ENCODE measurements at regions not wholly inside any gene's neighbourhood (a gene's known extent, or its start where the extent isn't known, plus 50 kb on each side); places are given as distances from the start of the nearest gene placed in this dataset.

- H3K4me3 Mint-ChIP-seq: no peak overlapping the region
- H3K4me1 Mint-ChIP-seq: no peaks in the 10 kb centered on the region
- H3K9me3 ChIP-seq (ENCODE audit: control insufficient read depth, low read length, poor library complexity, severe bottlenecking): no peaks in the 10 kb centered on the region
- ATAC-seq: no peak
- H3K27ac Mint-ChIP-seq: no peak overlapping the region
- DNase-seq: no peak
- no peaks in the 10 kb centered on the region for H3K36me3 Mint-ChIP-seq (ENCODE audit: low read depth)
- H3K27me3 Mint-ChIP-seq: no peaks in the 10 kb centered on the region
Observed at GRCh38 chr1:168863772-168864171, 134.8 kb upstream of the DPT start.

GRCh38 chr1:168864266-168864665, 135.3 kb upstream of the DPT start:
- no peak for DNase-seq
- no peaks in the 10 kb centered on the region for H3K4me1 Mint-ChIP-seq
- H3K4me3 Mint-ChIP-seq: no peak overlapping the region
- H3K36me3 Mint-ChIP-seq (ENCODE audit: low read depth): no peaks in the 10 kb centered on the region
- no peak overlapping the region for H3K27ac Mint-ChIP-seq
- H3K27me3 Mint-ChIP-seq: no peaks in the 10 kb centered on the region
- no peak for ATAC-seq
- H3K9me3 ChIP-seq (ENCODE audit: control insufficient read depth, low read length, poor library complexity, severe bottlenecking): no peaks in the 10 kb centered on the region

- no peaks in the 10 kb centered on the region for H3K4me1 Mint-ChIP-seq
- no peak for DNase-seq
- no peak overlapping the region for H3K4me3 Mint-ChIP-seq
- H3K27me3 Mint-ChIP-seq: no peaks in the 10 kb centered on the region
- H3K36me3 Mint-ChIP-seq (ENCODE audit: low read depth): no peaks in the 10 kb centered on the region
- H3K9me3 ChIP-seq (ENCODE audit: control insufficient read depth, low read length, poor library complexity, severe bottlenecking): no peaks in the 10 kb centered on the region
- no peak overlapping the region for H3K27ac Mint-ChIP-seq
- ATAC-seq: no peak
Observed at GRCh38 chr1:168865850-168866620, 137.0 kb upstream of the DPT start.

- Mint-ChIP-seq H3K4me1 (no peaks in the 10 kb centered on the region), H3K36me3 (ENCODE audit: low read depth) (no peaks in the 10 kb centered on the region), H3K27me3 (no peaks in the 10 kb centered on the region), H3K27ac (no peak overlapping the region), H3K4me3 (no peak overlapping the region)
- H3K9me3 ChIP-seq (ENCODE audit: control insufficient read depth, low read length, poor library complexity, severe bottlenecking): no peaks in the 10 kb centered on the region
- DNase-seq (no peak), ATAC-seq (no peak)
Observed at GRCh38 chr1:168867941-168868634, 139.1 kb upstream of the DPT start.

- Mint-ChIP-seq H3K27me3 (no peaks in the 10 kb centered on the region), H3K36me3 (ENCODE audit: low read depth) (no peaks in the 10 kb centered on the region), H3K4me3 (no peak overlapping the region), H3K4me1 (no peaks in the 10 kb centered on the region), H3K27ac (no peak overlapping the region)
- DNase-seq: no peak
- no peaks in the 10 kb centered on the region for H3K9me3 ChIP-seq (ENCODE audit: control insufficient read depth, low read length, poor library complexity, severe bottlenecking)
- ATAC-seq: no peak
Observed at GRCh38 chr1:168871531-168871930, 142.5 kb upstream of the DPT start.

GRCh38 chr1:168875831-168876230, 146.8 kb upstream of the DPT start:
- Mint-ChIP-seq H3K4me1 (no peaks in the 10 kb centered on the region), H3K4me3 (no peak overlapping the region), H3K27me3 (no peaks in the 10 kb centered on the region), H3K27ac (no peak overlapping the region), H3K36me3 (ENCODE audit: low read depth) (peaks cover 3% of the 10 kb centered on the region)
- H3K9me3 ChIP-seq (ENCODE audit: control insufficient read depth, low read length, poor library complexity, severe bottlenecking): no peaks in the 10 kb centered on the region
- ATAC-seq (no peak), DNase-seq (no peak)

GRCh38 chr1:168876830-168877229, 147.8 kb upstream of the DPT start:
- Mint-ChIP-seq H3K27me3 (no peaks in the 10 kb centered on the region), H3K27ac (no peak overlapping the region), H3K36me3 (ENCODE audit: low read depth) (peaks cover 3% of the 10 kb centered on the region), H3K4me1 (no peaks in the 10 kb centered on the region), H3K4me3 (no peak overlapping the region)
- DNase-seq (no peak), ATAC-seq (no peak)
- H3K9me3 ChIP-seq (ENCODE audit: control insufficient read depth, low read length, poor library complexity, severe bottlenecking): no peaks in the 10 kb centered on the region

GRCh38 chr1:168879896-168880734, 151.1 kb upstream of the DPT start:
- Mint-ChIP-seq H3K27me3 (no peaks in the 10 kb centered on the region), H3K27ac (no peak overlapping the region), H3K36me3 (ENCODE audit: low read depth) (peaks cover 3% of the 10 kb centered on the region), H3K4me1 (no peaks in the 10 kb centered on the region), H3K4me3 (no peak overlapping the region)
- no peak for ATAC-seq
- H3K9me3 ChIP-seq (ENCODE audit: control insufficient read depth, low read length, poor library complexity, severe bottlenecking): no peaks in the 10 kb centered on the region
- DNase-seq: no peak

- Mint-ChIP-seq H3K27ac (no peak overlapping the region), H3K36me3 (ENCODE audit: low read depth) (peaks cover 3% of the 10 kb centered on the region), H3K4me3 (no peak overlapping the region), H3K27me3 (no peaks in the 10 kb centered on the region), H3K4me1 (no peaks in the 10 kb centered on the region)
- DNase-seq: no peak
- ATAC-seq: no peak
- H3K9me3 ChIP-seq (ENCODE audit: control insufficient read depth, low read length, poor library complexity, severe bottlenecking): no peaks in the 10 kb centered on the region
Observed at GRCh38 chr1:168881656-168882260, 152.8 kb upstream of the DPT start.

- DNase-seq: no peak
- ATAC-seq: no peak
Observed at GRCh38 chr1:168887381-168887780, 158.4 kb upstream of the DPT start.

GRCh38 chr1:168888418-168888817, 159.4 kb upstream of the DPT start:
- H3K4me3 Mint-ChIP-seq: no peak overlapping the region
- peaks cover under 1% of the 10 kb centered on the region for H3K4me1 Mint-ChIP-seq
- H3K9me3 ChIP-seq (ENCODE audit: control insufficient read depth, low read length, poor library complexity, severe bottlenecking): no peaks in the 10 kb centered on the region
- H3K27me3 Mint-ChIP-seq: peaks cover 19% of the 10 kb centered on the region
- no peak for ATAC-seq
- no peak overlapping the region for H3K27ac Mint-ChIP-seq
- no peak for DNase-seq
- no peaks in the 10 kb centered on the region for H3K36me3 Mint-ChIP-seq (ENCODE audit: low read depth)

More at GRCh38 chr1:168887381-168887780, 158.4 kb upstream of the DPT start:
- no peaks in the 10 kb centered on the region for H3K36me3 Mint-ChIP-seq (ENCODE audit: low read depth)
- no peaks in the 10 kb centered on the region for H3K4me1 Mint-ChIP-seq
- peaks cover 13% of the 10 kb centered on the region for H3K27me3 Mint-ChIP-seq
- no peak overlapping the region for H3K4me3 Mint-ChIP-seq
- no peaks in the 10 kb centered on the region for H3K9me3 ChIP-seq (ENCODE audit: control insufficient read depth, low read length, poor library complexity, severe bottlenecking)
- H3K27ac Mint-ChIP-seq: no peak overlapping the region

- Mint-ChIP-seq H3K27ac (no peak overlapping the region), H3K4me3 (no peak overlapping the region), H3K4me1 (peaks cover 4% of the 10 kb centered on the region), H3K36me3 (ENCODE audit: low read depth) (no peaks in the 10 kb centered on the region), H3K27me3 (peaks cover 49% of the 10 kb centered on the region)
- DNase-seq (no peak), ATAC-seq (no peak)
- no peaks in the 10 kb centered on the region for H3K9me3 ChIP-seq (ENCODE audit: control insufficient read depth, low read length, poor library complexity, severe bottlenecking)
Observed at GRCh38 chr1:168892931-168893330, 163.9 kb upstream of the DPT start.

- no peaks in the 10 kb centered on the region for H3K36me3 Mint-ChIP-seq (ENCODE audit: low read depth)
- no peak overlapping the region for H3K4me3 Mint-ChIP-seq
- no peak for DNase-seq
Observed at GRCh38 chr1:168893359-168893801, 164.4 kb upstream of the DPT start.

More at GRCh38 chr1:168893359-168893801, 164.4 kb upstream of the DPT start:
- Mint-ChIP-seq H3K27me3 (peaks cover 48% of the 10 kb centered on the region), H3K27ac (no peak overlapping the region), H3K4me1 (peaks cover 4% of the 10 kb centered on the region)
- no peaks in the 10 kb centered on the region for H3K9me3 ChIP-seq (ENCODE audit: control insufficient read depth, low read length, poor library complexity, severe bottlenecking)
- ATAC-seq: no peak
